GM23338 (cell line): ENCODE measurements at regions not wholly inside any gene's neighbourhood (a gene's known extent, or its start where the extent isn't known, plus 50 kb on each side); places are given as distances from the start of the nearest gene placed in this dataset.

ENCODE experiments used
- CREB1 ChIP-seq: fragments of 250-450 bp; sonication (Bioruptor Pico); IDR thresholded peaks from 2 replicates; pipeline ENCODE4 v1.5.0; 2020; ENCODE audit warnings: low read depth, mild to moderate bottlenecking, moderate library complexity
- EZH2 ChIP-seq: fragments of 200-600 bp; sonication (generic); IDR thresholded peaks from one replicate; pipeline ENCODE4 v1.8.0; 2017; ENCODE audit warnings: antibody characterized with exemption, mild to moderate bottlenecking, low read depth; ENCODE audit not compliant: unreplicated experiment
- EZH2phosphoT487 ChIP-seq: fragments of 200-600 bp; sonication (generic); IDR thresholded peaks from one replicate; pipeline ENCODE4 v1.8.1; 2018; ENCODE audit warnings: antibody characterized with exemption; ENCODE audit not compliant: unreplicated experiment
- JUNB ChIP-seq: IDR thresholded peaks from one replicate; pipeline ENCODE4 v1.6.1; 2016; ENCODE audit warnings: antibody characterized with exemption; ENCODE audit not compliant: unreplicated experiment
- NANOG ChIP-seq: IDR thresholded peaks from 2 replicates; pipeline ENCODE4 v1.6.1; 2016; ENCODE audit warnings: antibody characterized with exemption, borderline replicate concordance
- POLR2AphosphoS5 ChIP-seq: IDR thresholded peaks from 2 replicates; pipeline ENCODE4 v1.6.1; 2016; ENCODE audit warnings: antibody characterized with exemption, low read depth
- STAT1 ChIP-seq: IDR thresholded peaks from one replicate; pipeline ENCODE4 v1.6.1; 2016; ENCODE audit warnings: antibody characterized with exemption; ENCODE audit not compliant: unreplicated experiment
- ZNF114 ChIP-seq: fragments of 250-450 bp; sonication (Bioruptor Pico); IDR thresholded peaks from 2 replicates; pipeline ENCODE4 v1.5.0; 2020; ENCODE audit warnings: mild to moderate bottlenecking, moderate library complexity
- TF ChIP-seq, protein P1 (sequence below), 2 experiments: fragments of 200-600 bp in 1 of 2; sonication (generic) in 1 of 2; conservative IDR thresholded peaks; 2 replicates each; pipeline versions ENCODE4 v1.5.1 to v1.6.1; 2016 to 2017; ENCODE audit warnings: antibody characterized with exemption in 2 of 2, low read depth in 2 of 2, mild to moderate bottlenecking in 2 of 2, moderate library complexity in 1 of 2
- TF ChIP-seq, protein P2 (sequence below): IDR thresholded peaks from one replicate; pipeline ENCODE4 v1.6.1; 2018; ENCODE audit warnings: antibody characterized with exemption; ENCODE audit not compliant: unreplicated experiment
- TF ChIP-seq, protein P3 (sequence below): IDR thresholded peaks from 2 replicates; pipeline ENCODE4 v1.6.1; 2016; ENCODE audit warnings: antibody characterized with exemption

DNA sequence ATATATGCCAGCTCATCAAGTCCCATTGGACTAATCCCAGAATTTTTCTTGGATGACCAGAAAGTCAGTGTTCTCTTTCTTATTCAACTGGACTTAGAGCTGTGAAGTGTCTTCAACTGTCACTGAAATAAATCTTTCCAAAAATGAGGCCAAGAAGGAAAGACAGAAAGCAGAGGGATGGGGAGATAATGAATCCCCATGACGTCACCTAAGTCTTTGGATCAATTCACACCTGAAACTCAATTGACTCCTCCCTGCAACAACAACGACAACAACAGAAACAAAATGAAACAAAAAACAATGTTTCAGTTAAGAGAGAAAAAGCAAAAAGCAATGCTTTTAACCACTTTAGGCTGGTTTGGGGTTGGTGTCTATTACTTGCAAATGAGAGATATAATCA, 91.2 kb downstream of the OXGR1 start:
- no peak for TF ChIP-seq EZH2
- TF ChIP-seq, protein P1, sequence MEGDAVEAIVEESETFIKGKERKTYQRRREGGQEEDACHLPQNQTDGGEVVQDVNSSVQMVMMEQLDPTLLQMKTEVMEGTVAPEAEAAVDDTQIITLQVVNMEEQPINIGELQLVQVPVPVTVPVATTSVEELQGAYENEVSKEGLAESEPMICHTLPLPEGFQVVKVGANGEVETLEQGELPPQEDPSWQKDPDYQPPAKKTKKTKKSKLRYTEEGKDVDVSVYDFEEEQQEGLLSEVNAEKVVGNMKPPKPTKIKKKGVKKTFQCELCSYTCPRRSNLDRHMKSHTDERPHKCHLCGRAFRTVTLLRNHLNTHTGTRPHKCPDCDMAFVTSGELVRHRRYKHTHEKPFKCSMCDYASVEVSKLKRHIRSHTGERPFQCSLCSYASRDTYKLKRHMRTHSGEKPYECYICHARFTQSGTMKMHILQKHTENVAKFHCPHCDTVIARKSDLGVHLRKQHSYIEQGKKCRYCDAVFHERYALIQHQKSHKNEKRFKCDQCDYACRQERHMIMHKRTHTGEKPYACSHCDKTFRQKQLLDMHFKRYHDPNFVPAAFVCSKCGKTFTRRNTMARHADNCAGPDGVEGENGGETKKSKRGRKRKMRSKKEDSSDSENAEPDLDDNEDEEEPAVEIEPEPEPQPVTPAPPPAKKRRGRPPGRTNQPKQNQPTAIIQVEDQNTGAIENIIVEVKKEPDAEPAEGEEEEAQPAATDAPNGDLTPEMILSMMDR (conservative IDR thresholded peaks at IDR 0.05; ENCODE audit: low read depth in 2 of 2) = no peak
- no peak for TF ChIP-seq NANOG
- no peak for TF ChIP-seq POLR2AphosphoS5
- no peak for TF ChIP-seq EZH2phosphoT487
- TF ChIP-seq, protein P2, sequence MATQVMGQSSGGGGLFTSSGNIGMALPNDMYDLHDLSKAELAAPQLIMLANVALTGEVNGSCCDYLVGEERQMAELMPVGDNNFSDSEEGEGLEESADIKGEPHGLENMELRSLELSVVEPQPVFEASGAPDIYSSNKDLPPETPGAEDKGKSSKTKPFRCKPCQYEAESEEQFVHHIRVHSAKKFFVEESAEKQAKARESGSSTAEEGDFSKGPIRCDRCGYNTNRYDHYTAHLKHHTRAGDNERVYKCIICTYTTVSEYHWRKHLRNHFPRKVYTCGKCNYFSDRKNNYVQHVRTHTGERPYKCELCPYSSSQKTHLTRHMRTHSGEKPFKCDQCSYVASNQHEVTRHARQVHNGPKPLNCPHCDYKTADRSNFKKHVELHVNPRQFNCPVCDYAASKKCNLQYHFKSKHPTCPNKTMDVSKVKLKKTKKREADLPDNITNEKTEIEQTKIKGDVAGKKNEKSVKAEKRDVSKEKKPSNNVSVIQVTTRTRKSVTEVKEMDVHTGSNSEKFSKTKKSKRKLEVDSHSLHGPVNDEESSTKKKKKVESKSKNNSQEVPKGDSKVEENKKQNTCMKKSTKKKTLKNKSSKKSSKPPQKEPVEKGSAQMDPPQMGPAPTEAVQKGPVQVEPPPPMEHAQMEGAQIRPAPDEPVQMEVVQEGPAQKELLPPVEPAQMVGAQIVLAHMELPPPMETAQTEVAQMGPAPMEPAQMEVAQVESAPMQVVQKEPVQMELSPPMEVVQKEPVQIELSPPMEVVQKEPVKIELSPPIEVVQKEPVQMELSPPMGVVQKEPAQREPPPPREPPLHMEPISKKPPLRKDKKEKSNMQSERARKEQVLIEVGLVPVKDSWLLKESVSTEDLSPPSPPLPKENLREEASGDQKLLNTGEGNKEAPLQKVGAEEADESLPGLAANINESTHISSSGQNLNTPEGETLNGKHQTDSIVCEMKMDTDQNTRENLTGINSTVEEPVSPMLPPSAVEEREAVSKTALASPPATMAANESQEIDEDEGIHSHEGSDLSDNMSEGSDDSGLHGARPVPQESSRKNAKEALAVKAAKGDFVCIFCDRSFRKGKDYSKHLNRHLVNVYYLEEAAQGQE = no peak
- TF ChIP-seq STAT1 = no peak
- TF ChIP-seq JUNB = no peak
- TF ChIP-seq, protein P3, sequence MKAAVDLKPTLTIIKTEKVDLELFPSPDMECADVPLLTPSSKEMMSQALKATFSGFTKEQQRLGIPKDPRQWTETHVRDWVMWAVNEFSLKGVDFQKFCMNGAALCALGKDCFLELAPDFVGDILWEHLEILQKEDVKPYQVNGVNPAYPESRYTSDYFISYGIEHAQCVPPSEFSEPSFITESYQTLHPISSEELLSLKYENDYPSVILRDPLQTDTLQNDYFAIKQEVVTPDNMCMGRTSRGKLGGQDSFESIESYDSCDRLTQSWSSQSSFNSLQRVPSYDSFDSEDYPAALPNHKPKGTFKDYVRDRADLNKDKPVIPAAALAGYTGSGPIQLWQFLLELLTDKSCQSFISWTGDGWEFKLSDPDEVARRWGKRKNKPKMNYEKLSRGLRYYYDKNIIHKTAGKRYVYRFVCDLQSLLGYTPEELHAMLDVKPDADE = no peak
- no peak for TF ChIP-seq CREB1
- no peak for TF ChIP-seq ZNF114
